ENCODE measurements at regions not wholly inside any gene's neighbourhood (a gene's known extent, or its start where the extent isn't known, plus 50 kb on each side); places are given as distances from the start of the nearest gene placed in this dataset.

DNA sequence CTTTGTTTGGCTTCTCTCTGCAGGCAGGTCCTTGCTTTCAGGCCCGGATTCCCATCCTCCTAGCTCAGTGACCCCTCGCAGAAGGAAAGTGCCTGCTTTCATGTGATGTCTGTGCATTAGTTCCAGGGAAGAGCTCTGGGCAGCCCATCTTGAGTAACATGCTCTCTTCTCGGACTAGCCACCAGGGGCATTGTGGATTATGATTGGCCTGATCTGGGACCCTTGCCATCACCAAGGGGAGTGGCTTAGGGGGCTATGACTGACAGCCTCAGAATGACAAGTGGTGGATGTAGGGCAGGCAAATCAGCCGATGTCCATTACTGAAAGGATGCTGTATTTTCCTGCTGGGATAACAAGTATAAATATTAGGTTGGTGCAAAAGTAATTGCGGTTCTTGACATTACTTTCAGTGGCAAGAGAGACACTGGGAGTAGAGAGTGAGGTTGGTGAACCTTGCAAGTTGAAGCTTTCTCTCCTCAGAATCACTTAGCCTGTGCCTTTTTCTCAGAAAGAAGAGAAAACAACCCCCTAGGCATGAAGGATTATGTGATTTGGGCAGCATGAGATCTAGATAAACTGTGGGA, 71.5 kb upstream of the MPHOSPH6 start:
- DNase-seq (ENCODE audit: low read depth) = no peak
- H3K4me3 ChIP-seq (ENCODE audit: low read length) = no peak overlapping the region
- no peak for TF ChIP-seq CTCF (conservative IDR thresholded peaks at IDR 0.05; ENCODE audit: low read length)

GRCh38 chr16:82240111-82240510, 70.1 kb upstream of the MPHOSPH6 start:
- DNase-seq (ENCODE audit: low read depth) = no peak
- no peak for TF ChIP-seq CTCF (conservative IDR thresholded peaks at IDR 0.05; ENCODE audit: low read length)
- no peak overlapping the region for H3K4me3 ChIP-seq (ENCODE audit: low read length)

GRCh38 chr16:82236875-82237274, 66.9 kb upstream of the MPHOSPH6 start:
- no peak for TF ChIP-seq CTCF (conservative IDR thresholded peaks at IDR 0.05; ENCODE audit: low read length)
- no peak for DNase-seq (ENCODE audit: low read depth)
- H3K4me3 ChIP-seq (ENCODE audit: low read length) = no peak overlapping the region

- DNase-seq (ENCODE audit: low read depth) = no peak
- H3K4me3 ChIP-seq (ENCODE audit: low read length) = no peak overlapping the region
- TF ChIP-seq CTCF (conservative IDR thresholded peaks at IDR 0.05; ENCODE audit: low read length) = no peak
These were observed 66.4 kb upstream of the MPHOSPH6 start for GRCh38 chr16:82236415-82236814.

- no peak for TF ChIP-seq CTCF (conservative IDR thresholded peaks at IDR 0.05; ENCODE audit: low read length)
- no peak for DNase-seq (ENCODE audit: low read depth)
- no peak overlapping the region for H3K4me3 ChIP-seq (ENCODE audit: low read length)
These were observed 62.8 kb upstream of the MPHOSPH6 start for GRCh38 chr16:82232806-82233205.

GRCh38 chr16:82231008-82231787, 61.2 kb upstream of the MPHOSPH6 start:
- no peak for TF ChIP-seq CTCF (conservative IDR thresholded peaks at IDR 0.05; ENCODE audit: low read length)
- H3K4me3 ChIP-seq (ENCODE audit: low read length) = no peak overlapping the region
- DNase-seq (ENCODE audit: low read depth) = no peak
